Esophagus muscularis mucosa (tissue), 4 donors: ENCODE measurements at regions not wholly inside any gene's neighbourhood (a gene's known extent, or its start where the extent isn't known, plus 50 kb on each side); places are given as distances from the start of the nearest gene placed in this dataset.

Experiments
- DNase-seq: peaks from one replicate; pipeline ENCODE4 v3.0.0-alpha.2; 2017; ENCODE audit errors: extremely low spot score
- H3K27ac ChIP-seq, 4 donors: fragments of 200-600 bp; sonication (generic); replicated peaks in 1 of 4; 1 replicate in 3 of 4; 2 replicates in 1 of 4; pipeline ENCODE4 v1.5.1; 2016 to 2019; ENCODE audit warnings: mild to moderate bottlenecking in 1 of 4
- H3K27me3 ChIP-seq, 4 donors: fragments of 200-600 bp; sonication (generic); one replicate each; pipeline versions ENCODE4 v1.5.1 to v1.6.0; 2016 to 2019
- H3K36me3 ChIP-seq, 4 donors: fragments of 200-600 bp; sonication (generic); one replicate each; pipeline ENCODE4 v1.5.1; 2016 to 2019
- H3K4me1 ChIP-seq, 4 donors: fragments of 200-600 bp; sonication (generic); one replicate each; pipeline ENCODE4 v1.5.1; 2016 to 2019
- H3K4me3 ChIP-seq, 4 donors: fragments of 200-600 bp; sonication (generic); 1 replicate in 2 of 4; 2 replicates in 2 of 4; pipeline ENCODE4 v1.5.1; 2016 to 2019; ENCODE audit warnings: mild to moderate bottlenecking in 4 of 4, moderate library complexity in 1 of 4
- H3K9me3 ChIP-seq, 4 donors: fragments of 200-600 bp; sonication (generic); 1 replicate in 3 of 4; 2 replicates in 1 of 4; pipeline ENCODE4 v1.5.1; 2016 to 2019
- CTCF ChIP-seq, 3 experiments: fragments of 200-600 bp in 2 of 3; fragments of 450-650 bp in 1 of 3; sonication (generic) in 2 of 3; IDR thresholded peaks; one replicate each; pipeline ENCODE4 v1.5.1; 2017 to 2019; ENCODE audit warnings: antibody characterized with exemption in 3 of 3, mild to moderate bottlenecking in 2 of 3, moderate library complexity in 1 of 3
- EP300 ChIP-seq: sonication (generic); formaldehyde crosslinking; IDR thresholded peaks from one replicate; pipeline ENCODE4 v1.6.1; 2017; ENCODE audit warnings: antibody characterized with exemption
- POLR2A ChIP-seq: fragments of 450-650 bp; IDR thresholded peaks from one replicate; pipeline ENCODE4 v1.6.1; 2017; ENCODE audit warnings: antibody characterized with exemption, moderate library complexity, mild to moderate bottlenecking, low read depth
- POLR2AphosphoS5 ChIP-seq, 2 donors: sonication (generic); formaldehyde crosslinking; IDR thresholded peaks; one replicate each; pipeline ENCODE4 v1.6.1; 2017; ENCODE audit warnings: antibody characterized with exemption in 2 of 2
- WGBS: methylation state at CpG from one replicate; pipeline ENCODE4 v1.1.5; 2018; 5-methylcytosine and 5-hydroxymethylcytosine counted together
- intact Hi-C: fragments of 100-400 bp; cut with DNase I; formaldehyde crosslinking; loops from one replicate; pipeline ENCODE4 v1.15.1; 2023

GRCh38 chr6:147676495-147677199 is 168.2 kb downstream of the SAMD5 start:
- intact Hi-C loops: no loop called here
- H3K36me3 ChIP-seq: no peaks in the 10 kb centered on the region
- 74% methylated on average over 7 of the region's 7 CpGs for WGBS
- H3K4me3 ChIP-seq: no peak overlapping the region
- H3K9me3 ChIP-seq: no peaks in the 10 kb centered on the region
- TF ChIP-seq CTCF (IDR thresholded peaks at IDR 0.05): no peak
- TF ChIP-seq POLR2A: no peak
- TF ChIP-seq EP300: no peak
- no peak for TF ChIP-seq POLR2AphosphoS5 (IDR thresholded peaks at IDR 0.05)
- H3K27me3 ChIP-seq: no peaks in the 10 kb centered on the region
- no peak overlapping the region for H3K27ac ChIP-seq
- DNase-seq: no peak
- no peaks in the 10 kb centered on the region for H3K4me1 ChIP-seq

GRCh38 chr6:147677647-147678046 is 169.2 kb downstream of the SAMD5 start:
- WGBS: 73% methylated on average over 4 of the region's 4 CpGs
- no peaks in the 10 kb centered on the region for H3K9me3 ChIP-seq
- no peaks in the 10 kb centered on the region for H3K4me1 ChIP-seq
- intact Hi-C loops: no loop called here
- no peaks in the 10 kb centered on the region for H3K36me3 ChIP-seq
- no peak for DNase-seq
- no peak overlapping the region for H3K4me3 ChIP-seq
- TF ChIP-seq POLR2AphosphoS5 (IDR thresholded peaks at IDR 0.05) (no peak), EP300 (no peak), CTCF (IDR thresholded peaks at IDR 0.05) (no peak), POLR2A (no peak)
- no peaks in the 10 kb centered on the region for H3K27me3 ChIP-seq
- H3K27ac ChIP-seq: no peak overlapping the region

- Histone ChIP-seq H3K27ac (no peak overlapping the region), H3K9me3 (no peaks in the 10 kb centered on the region), H3K4me1 (no peaks in the 10 kb centered on the region), H3K36me3 (no peaks in the 10 kb centered on the region), H3K27me3 (no peaks in the 10 kb centered on the region), H3K4me3 (no peak overlapping the region)
- intact Hi-C loops: no loop called here
- TF ChIP-seq POLR2AphosphoS5 (IDR thresholded peaks at IDR 0.05) (no peak), POLR2A (no peak), CTCF (IDR thresholded peaks at IDR 0.05) (no peak), EP300 (no peak)
- no peak for DNase-seq
- 53% methylated on average over 1 of the region's 1 CpG for WGBS
These were observed 169.8 kb downstream of the SAMD5 start for GRCh38 chr6:147678253-147678652.

DNA sequence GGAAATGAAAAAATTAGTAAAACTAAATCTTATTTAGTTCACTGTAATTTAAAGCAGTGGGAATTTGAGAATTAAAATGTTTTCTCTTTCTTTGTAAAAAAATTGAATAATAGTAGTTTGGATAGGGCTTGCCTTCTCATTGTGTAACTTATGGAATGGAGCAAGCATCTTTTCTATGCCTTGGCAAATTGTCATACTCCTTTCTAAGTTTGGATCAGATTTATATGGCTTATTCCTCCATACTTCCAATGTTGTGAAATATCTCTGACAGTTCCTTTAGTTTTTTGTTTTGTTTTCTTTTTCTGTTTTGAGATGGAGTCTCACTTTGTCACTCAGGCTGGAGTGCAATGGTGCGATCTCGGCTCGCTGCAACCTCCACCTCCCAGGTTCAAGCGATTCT is 176.4 kb downstream of the SAMD5 start:
- intact Hi-C loops: no loop called here
- TF ChIP-seq POLR2A (no peak), POLR2AphosphoS5 (IDR thresholded peaks at IDR 0.05) (no peak), EP300 (no peak), CTCF (IDR thresholded peaks at IDR 0.05) (no peak)
- 97% methylated on average over 4 of the region's 4 CpGs for WGBS

GRCh38 chr6:147689398-147689797 is 180.9 kb downstream of the SAMD5 start:
- no peak for TF ChIP-seq EP300
- TF ChIP-seq CTCF (IDR thresholded peaks at IDR 0.05): no peak
- no peak for TF ChIP-seq POLR2A
- no peak for TF ChIP-seq POLR2AphosphoS5 (IDR thresholded peaks at IDR 0.05)
- no peak for DNase-seq
- no peaks in the 10 kb centered on the region for H3K4me1 ChIP-seq
- no peaks in the 10 kb centered on the region for H3K9me3 ChIP-seq
- no peak overlapping the region for H3K27ac ChIP-seq
- no peaks in the 10 kb centered on the region for H3K27me3 ChIP-seq
- intact Hi-C loops: no loop called here
- no peak overlapping the region for H3K4me3 ChIP-seq
- no peaks in the 10 kb centered on the region for H3K36me3 ChIP-seq

More for the DNA sequence above, 176.4 kb downstream of the SAMD5 start:
- Histone ChIP-seq H3K9me3 (no peaks in the 10 kb centered on the region), H3K36me3 (no peaks in the 10 kb centered on the region), H3K27ac (no peak overlapping the region), H3K4me3 (no peak overlapping the region), H3K4me1 (no peaks in the 10 kb centered on the region), H3K27me3 (no peaks in the 10 kb centered on the region)
- DNase-seq: no peak
